ENCODE measurements at regions not wholly inside any gene's neighbourhood (a gene's known extent, or its start where the extent isn't known, plus 50 kb on each side); places are given as distances from the start of the nearest gene placed in this dataset.

- DNase-seq (no peak), ATAC-seq (no peak)
- intact Hi-C loops (cut with micrococcal nuclease) = no loop called here
Observed at GRCh38 chr2:146365041-146365440, 1479.8 kb upstream of the ACVR2A start.

GRCh38 chr2:146363731-146364130 is 1481.1 kb upstream of the ACVR2A start:
- ATAC-seq (no peak), DNase-seq (no peak)
- intact Hi-C loops (cut with micrococcal nuclease) = no loop called here

- ATAC-seq (no peak), DNase-seq (no peak)
- intact Hi-C loops (cut with micrococcal nuclease) = no loop called here
Observed at GRCh38 chr2:146351689-146352088, 1493.1 kb upstream of the ACVR2A start.

GRCh38 chr2:146349334-146349733 is 1495.5 kb upstream of the ACVR2A start:
- intact Hi-C loops (cut with micrococcal nuclease) = no loop called here
- no peak for ATAC-seq
- DNase-seq = no peak

- DNase-seq (no peak), ATAC-seq (no peak)
- intact Hi-C loops (cut with micrococcal nuclease) = no loop called here
Observed at GRCh38 chr2:146324951-146325350, 1519.9 kb upstream of the ACVR2A start.

- ATAC-seq (no peak), DNase-seq (no peak)
- intact Hi-C loops (cut with micrococcal nuclease) = no loop called here
Observed at GRCh38 chr2:146323564-146323963, 1521.3 kb upstream of the ACVR2A start.

GRCh38 chr2:146321175-146321574 is 1523.7 kb upstream of the ACVR2A start:
- no peak for ATAC-seq
- intact Hi-C loops (cut with micrococcal nuclease) = no loop called here

GRCh38 chr2:146317959-146318358 is 1526.9 kb upstream of the ACVR2A start:
- DNase-seq (no peak), ATAC-seq (no peak)
- intact Hi-C loops (cut with micrococcal nuclease) = no loop called here

More at GRCh38 chr2:146321175-146321574, 1523.7 kb upstream of the ACVR2A start:
- no peak for DNase-seq

- intact Hi-C loops (cut with micrococcal nuclease) = no loop called here
- no peak for ATAC-seq
- no peak for DNase-seq
Observed at GRCh38 chr2:146312899-146313298, 1531.9 kb upstream of the ACVR2A start.

GRCh38 chr2:146305164-146305563 is 1539.7 kb upstream of the ACVR2A start:
- intact Hi-C loops (cut with micrococcal nuclease) = no loop called here
- DNase-seq (no peak), ATAC-seq (no peak)

- no peak for DNase-seq
- intact Hi-C loops (cut with micrococcal nuclease) = no loop called here
- ATAC-seq = no peak
Observed at GRCh38 chr2:146301287-146301686, 1543.5 kb upstream of the ACVR2A start.

- intact Hi-C loops (cut with micrococcal nuclease) = no loop called here
- DNase-seq (no peak), ATAC-seq (no peak)
Observed at GRCh38 chr2:146295080-146295670, 1549.7 kb upstream of the ACVR2A start.

- no peak for DNase-seq
- ATAC-seq = no peak
- intact Hi-C loops (cut with micrococcal nuclease) = no loop called here
Observed at GRCh38 chr2:146287281-146287680, 1557.5 kb upstream of the ACVR2A start.

- no peak for DNase-seq
- ATAC-seq = no peak
- intact Hi-C loops (cut with micrococcal nuclease) = no loop called here
Observed at GRCh38 chr2:146278881-146279280, 1565.9 kb upstream of the ACVR2A start.

GRCh38 chr2:146271131-146271831 is 1573.5 kb upstream of the ACVR2A start:
- DNase-seq = no peak
- no peak for ATAC-seq
- intact Hi-C loops (cut with micrococcal nuclease) = no loop called here

- intact Hi-C loops (cut with micrococcal nuclease) = no loop called here
- DNase-seq (no peak), ATAC-seq (no peak)
Observed at GRCh38 chr2:146270618-146271017, 1574.2 kb upstream of the ACVR2A start.

- intact Hi-C loops (cut with micrococcal nuclease) = no loop called here
- DNase-seq (no peak), ATAC-seq (no peak)
Observed at GRCh38 chr2:146267093-146267492, 1577.7 kb upstream of the ACVR2A start.

- intact Hi-C loops (cut with micrococcal nuclease) = no loop called here
- no peak for DNase-seq
- ATAC-seq = no peak
Observed at GRCh38 chr2:146265656-146266055, 1579.2 kb upstream of the ACVR2A start.

GRCh38 chr2:146262606-146263005 is 1582.2 kb upstream of the ACVR2A start:
- DNase-seq = no peak
- intact Hi-C loops (cut with micrococcal nuclease) = no loop called here
- no peak for ATAC-seq

GRCh38 chr2:146260551-146260950 is 1584.3 kb upstream of the ACVR2A start:
- intact Hi-C loops (cut with micrococcal nuclease) = no loop called here
- DNase-seq = no peak
- ATAC-seq = no peak

- DNase-seq = no peak
- no peak for ATAC-seq
- intact Hi-C loops (cut with micrococcal nuclease) = no loop called here
Observed at GRCh38 chr2:146259816-146260215, 1585.0 kb upstream of the ACVR2A start.

Measured in left ventricle myocardium superior (tissue), 1 donor.